GM19351 (cell line): ENCODE measurements at regions not wholly inside any gene's neighbourhood (a gene's known extent, or its start where the extent isn't known, plus 50 kb on each side); places are given as distances from the start of the nearest gene placed in this dataset.
"Not testable (repeated sequence)": the region's sequence is repeated elsewhere in the genome, so short reads cannot be mapped to it uniquely, and the experiment has no call there.

Experiments used
- ATAC-seq: cut with Tn5 transposase; IDR thresholded peaks from one replicate; pipeline ENCODE4 v1.9.1; 2021; ENCODE audit warnings: mild to moderate bottlenecking, moderate library complexity; ENCODE audit not compliant: unreplicated experiment

DNA sequence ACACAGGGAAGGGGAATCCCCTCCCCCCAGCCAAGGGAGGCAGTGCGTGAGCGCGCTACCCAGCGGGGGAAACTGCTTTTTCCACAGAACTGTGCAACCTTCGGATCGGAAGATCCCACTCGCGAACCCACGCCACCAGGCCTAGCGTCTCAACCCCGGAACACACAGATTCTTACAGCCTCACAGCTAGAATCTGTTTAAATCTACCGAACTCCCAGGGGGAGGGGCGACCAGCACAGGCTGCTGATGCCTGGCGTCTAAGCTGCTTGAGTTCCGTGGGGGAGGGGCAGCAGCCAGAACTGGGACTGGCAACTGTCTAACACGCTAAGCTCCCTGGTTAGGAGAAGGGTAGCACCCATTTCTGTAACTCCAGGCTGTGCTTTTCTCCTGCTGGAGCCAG, 217.3 kb upstream of the TENT5A start:
- no peak for ATAC-seq

DNA sequence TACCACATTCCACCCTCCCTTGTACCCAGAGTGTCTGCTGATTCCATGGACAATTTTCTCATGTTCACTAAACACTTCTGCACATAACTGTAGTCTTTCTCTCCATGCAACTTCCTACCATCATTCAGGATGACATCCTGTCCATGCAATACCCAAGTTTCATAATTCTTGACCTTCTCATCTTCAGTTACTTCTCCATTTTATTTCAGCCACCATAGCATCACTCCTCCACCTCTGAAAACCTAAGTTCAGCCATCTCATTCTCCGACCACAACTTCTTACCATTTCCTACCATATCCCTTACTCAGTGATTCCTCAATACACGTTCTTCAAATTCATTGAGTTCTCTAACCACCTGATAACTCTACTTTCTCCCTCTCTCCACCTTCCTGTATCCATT, 216.5 kb upstream of the TENT5A start:
- ATAC-seq, result no peak

DNA sequence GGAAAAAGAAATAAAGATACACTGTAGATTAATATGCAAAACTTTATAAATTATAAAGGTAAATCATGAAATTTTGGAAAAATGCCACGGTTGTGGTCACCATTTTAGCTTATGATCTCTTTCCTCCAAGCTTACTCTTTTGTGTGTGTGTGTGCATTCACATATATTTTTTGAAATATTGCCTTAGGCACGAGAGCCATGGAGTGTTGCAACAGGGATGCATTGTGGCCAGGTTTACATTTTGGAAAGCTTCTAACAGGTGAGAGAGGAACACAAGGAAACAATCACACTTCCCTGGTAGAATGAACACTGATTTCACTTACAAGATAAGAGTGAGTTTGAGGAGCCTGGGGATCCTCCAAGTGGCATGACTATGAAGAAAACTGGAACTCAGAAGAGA, 214.5 kb upstream of the TENT5A start:
- ATAC-seq, result no peak

DNA sequence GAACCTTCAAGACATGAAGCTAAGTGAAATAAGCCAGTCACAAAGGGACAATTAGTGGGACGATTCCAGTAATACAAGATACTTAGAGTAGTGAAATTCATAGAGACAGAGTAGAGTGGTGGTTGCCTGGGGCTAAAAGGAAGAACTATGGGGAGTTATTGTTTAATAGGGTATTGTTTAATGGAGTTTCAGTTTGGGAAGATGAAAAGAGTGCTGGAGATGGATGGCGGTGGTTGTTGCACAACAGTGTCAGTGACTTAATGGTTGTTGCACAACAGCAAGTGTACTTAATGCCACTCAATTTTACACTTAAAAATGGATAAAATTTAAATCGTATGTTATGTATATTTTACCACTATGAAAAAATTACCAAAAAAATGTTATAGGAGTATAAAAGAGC, 209.7 kb upstream of the TENT5A start:
- ATAC-seq, result no peak

DNA sequence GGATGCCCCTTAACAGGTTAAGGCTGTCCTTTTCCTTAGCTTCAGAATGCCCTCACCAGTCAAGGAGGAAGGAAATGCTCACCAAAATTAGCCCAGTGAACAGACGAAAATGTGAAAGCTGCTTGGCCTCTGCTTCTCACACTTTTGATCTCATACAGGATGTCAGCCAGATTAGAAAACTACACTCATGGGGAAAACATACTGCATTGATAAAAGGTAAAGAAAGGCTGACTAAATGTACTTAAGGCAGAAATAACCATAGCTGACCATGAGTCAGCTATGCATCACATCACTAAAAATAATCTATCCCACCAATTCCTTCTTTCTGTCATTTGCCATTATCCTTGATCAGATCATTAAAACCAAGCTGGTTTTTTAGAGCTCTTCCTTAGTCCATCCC, 198.4 kb upstream of the TENT5A start:
- ATAC-seq, result peak; percentile 71

DNA sequence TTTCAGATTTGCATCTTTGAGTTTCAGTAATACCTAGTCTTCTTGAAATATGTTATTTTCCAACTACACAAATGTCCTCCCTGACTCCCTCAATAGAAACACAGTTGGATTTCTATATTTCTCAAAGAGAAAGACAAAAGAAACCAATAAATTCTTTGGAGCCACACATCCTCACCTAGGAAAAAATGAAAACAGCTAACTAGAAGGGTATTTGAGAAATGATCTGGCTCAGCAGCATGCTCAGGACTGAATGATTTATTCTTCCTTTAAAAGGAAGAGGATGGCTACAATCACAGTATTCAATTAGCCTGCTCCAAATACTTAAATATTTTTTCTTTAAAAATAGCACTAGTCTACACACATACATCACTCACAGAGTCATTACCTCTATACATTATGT, 196.4 kb upstream of the TENT5A start:
- ATAC-seq, result no peak

DNA sequence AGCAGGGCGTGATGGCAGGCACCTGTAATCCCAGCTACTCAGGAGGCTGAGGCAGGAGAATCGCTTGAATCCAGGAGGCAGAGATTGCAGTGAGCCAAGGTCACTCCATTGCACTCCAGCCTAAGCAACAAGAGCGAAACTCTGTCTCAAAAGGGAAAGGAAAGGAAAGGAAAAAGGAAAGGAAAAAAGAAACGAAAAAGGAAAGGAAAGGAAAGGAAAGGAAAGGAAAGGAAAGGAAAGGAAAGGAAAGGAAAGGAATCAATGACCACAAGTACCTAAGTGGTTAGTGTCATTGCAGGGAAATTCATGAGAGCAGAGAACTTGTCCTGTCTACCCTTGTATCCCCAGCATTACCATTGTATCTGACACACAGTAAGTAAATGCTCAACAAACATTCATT, 195.7 kb upstream of the TENT5A start:
- not testable (repeated sequence) for ATAC-seq

DNA sequence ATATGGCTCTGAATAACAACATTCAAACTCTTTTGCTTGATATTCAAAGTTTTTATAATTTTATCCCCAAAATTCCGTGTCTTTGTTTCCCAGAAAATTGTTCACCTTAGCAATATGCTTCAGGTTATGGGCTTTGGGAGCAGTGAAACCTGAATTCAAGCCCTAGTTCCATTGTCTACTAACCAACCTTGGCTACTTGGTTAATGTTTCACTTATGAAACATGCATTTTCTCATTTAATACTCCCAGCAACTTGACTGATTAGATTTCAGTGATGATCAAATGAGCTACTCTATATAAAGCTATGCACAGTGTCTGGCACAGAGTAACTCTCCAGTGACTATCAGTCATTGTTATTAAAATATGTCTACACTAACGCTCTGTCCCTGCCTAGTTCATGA, 192.2 kb upstream of the TENT5A start:
- ATAC-seq, result no peak

DNA sequence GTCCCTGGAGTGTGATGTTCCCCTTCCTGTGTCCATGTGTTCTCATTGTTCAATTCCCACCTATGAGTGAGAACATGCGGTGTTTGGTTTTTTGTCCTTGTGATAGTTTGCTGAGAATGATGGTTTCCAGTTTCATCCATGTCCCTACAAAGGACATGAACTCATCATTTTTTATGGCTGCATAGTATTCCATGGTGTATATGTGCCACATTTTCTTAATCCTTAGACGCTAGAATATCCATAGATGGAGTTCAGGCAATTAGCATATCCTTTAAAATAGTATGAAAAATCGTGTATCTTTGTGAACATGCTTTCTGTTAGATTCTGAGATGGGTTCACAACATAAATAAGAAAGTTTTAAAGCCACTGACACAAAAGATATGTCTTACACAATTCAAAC, 190.4 kb upstream of the TENT5A start:
- not testable (repeated sequence) for ATAC-seq

DNA sequence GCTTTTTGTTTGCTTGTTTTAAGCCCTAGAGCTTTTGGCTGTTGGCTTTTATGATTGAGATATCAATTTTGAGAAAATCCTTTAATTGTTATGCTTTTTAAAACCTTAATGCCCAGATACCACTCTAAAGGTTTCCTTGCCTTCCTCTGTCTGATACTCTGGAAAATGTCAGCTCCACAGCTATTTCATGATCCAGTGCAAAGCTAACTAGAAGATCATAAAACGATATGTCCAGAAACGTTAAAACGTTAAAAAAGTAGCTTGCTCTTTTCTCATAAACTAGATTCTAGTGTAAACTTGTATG, 189.5 kb upstream of the TENT5A start:
- ATAC-seq, result no peak

DNA sequence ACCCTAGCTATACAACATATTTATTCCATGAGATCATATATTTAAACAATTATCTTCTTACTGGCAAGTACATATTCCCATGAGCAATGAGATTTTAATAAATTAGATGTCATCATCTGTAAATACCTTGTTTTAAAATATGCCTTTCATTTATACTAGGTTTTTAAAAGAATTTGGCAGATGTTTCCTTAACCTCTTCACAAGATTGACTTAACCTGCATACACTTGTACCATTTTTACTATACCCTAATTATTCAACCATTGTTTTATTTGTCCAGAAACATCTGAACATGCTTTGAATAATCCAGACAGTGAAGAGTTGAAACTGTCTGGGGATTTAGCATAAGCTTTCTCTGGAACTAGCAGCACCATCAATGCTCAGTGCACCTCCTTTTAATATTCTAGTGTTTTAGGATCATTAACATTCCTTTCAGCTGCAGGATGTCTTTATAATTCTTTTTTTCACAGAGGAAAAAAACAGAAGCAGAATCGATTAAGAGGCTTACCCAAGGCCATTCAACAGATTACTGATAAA, 188.0 kb upstream of the TENT5A start:
- no peak for ATAC-seq

DNA sequence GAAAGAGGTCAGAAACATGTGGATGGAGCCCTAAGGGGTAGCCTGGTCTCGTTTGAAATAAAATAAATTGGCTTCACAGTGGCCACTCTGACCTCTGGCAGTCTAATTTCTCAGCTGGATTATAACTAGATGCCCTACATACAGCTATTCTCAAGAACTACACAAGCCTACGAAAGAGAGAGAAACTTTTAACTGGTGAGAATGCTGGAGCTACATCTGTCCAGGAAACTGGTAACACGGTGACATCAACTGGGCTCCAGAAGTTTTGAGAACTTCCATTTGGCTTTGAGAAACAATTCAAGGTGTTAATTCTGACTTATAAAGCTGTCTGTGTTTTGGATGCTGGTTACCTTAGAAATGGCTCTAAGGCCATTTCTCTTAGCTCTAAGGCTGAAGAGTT, 187.3 kb upstream of the TENT5A start:
- ATAC-seq, result no peak

DNA sequence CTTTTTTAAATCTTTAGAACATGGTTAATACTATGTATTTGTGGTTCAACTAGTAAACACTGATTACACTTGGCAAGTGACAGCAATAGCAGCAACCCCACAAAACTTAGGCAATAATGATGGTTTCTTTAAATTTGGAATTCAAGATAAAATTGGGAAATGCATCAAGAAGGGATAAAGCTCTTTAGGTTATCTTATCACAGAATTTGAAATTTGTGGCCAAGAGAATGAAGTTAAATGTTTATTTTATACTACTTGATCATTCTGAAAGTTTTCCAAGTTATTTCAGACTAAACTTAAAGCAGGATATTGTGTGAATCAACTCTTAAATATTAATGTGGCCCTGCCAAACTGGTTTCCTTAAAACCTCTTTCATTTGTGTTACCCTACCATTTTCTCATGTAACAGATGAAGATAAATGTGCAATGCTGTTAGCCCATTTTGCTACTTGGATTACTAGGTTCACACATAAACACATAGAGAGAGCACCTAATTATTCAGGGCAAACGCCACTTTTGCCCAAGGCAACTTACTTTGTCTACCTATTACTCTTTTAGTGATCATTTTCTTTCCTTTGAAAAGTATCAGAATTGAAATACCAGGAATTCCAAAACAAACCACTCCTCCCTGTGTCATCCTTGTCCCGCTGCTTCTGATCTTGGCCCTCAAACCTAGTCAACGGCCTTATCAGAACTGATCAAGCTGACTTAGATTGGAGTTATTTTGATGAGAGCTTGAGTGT, 186.7 kb upstream of the TENT5A start:
- no peak for ATAC-seq

DNA sequence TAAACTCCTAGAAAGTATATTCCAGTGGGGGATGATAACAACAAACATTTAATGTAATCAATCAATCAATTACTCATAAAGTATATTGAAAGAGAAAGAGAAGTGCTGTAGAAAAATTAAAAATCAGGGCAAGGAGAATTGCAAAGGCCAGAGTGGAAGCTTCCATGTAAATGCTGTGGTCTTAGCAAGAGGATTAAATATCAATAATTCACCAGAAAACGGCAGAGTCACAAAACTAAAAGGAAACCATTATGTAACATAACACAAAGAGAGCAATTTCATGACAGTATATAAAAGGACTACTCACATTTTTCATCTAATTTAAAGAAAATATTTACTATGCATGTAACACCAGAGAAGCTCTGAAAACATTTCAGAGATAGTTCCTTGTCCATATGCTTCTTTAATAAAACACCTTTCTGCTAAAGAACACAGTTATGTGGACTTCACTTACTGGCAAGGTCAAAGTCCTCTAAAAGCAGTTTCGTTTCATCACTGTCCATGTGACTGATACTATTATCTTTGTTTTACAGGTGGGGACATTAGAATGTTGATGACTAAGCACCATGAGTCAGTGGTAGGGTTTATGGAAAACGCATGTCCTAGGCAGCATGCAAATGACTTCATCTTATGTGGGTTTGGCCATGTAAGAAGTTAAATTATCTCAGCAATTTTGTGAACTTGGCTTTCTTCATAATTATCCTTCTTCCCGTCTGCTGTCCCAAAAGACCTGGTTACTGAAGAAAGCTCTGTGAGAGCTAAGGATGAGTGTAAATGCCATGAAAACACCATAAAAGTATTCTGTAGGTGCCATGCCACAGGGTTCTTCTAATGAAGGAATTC, 185.8 kb upstream of the TENT5A start:
- ATAC-seq, result peak; percentile 60

DNA sequence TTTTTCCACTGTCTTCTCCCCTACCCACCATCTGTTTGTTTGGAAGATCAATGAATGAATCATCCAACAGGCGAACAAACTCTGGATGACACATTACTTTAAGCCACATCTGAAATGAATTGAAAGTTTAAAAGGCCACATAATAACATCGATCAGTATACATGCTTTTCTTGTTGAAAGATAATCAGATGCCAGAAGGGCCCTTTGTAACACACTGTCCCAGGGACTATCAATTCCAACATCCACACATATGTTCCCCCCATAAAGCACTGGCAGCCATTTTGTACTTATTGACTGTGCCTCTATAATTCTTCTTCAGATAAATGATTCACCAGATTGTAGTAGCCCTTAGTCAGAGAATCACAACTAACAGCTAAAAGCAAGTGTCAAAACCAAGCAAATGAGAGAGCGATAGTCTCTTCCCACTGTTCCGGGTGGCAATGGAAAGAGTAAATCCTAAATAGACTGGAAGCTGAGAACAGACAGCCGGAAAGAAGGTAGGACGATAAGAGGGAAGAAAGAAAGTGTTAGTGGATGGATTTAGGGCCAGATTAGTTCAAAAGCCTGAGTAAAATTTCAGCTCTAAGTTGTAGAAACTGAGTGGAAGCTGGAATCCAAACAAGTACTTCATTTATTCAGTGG, 184.9 kb upstream of the TENT5A start:
- no peak for ATAC-seq

DNA sequence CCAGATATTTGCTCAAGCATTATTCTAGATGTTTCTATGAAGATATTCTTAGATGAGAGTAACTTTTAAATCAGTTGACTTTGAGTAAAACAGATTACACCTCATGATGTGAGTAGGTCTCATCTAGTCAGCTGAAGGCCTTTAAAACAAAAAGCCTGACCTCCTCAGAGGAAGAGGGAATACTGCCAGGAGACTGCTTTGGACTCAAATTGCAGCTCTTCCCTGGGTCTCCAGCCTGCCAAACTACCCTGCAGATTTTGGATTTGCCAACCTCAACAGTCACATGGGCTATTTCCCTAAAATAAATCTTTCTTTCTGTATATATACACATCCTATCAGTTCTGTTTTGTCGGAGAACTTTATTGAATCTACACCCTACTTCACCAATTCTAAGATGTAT, 182.5 kb upstream of the TENT5A start:
- no peak for ATAC-seq

DNA sequence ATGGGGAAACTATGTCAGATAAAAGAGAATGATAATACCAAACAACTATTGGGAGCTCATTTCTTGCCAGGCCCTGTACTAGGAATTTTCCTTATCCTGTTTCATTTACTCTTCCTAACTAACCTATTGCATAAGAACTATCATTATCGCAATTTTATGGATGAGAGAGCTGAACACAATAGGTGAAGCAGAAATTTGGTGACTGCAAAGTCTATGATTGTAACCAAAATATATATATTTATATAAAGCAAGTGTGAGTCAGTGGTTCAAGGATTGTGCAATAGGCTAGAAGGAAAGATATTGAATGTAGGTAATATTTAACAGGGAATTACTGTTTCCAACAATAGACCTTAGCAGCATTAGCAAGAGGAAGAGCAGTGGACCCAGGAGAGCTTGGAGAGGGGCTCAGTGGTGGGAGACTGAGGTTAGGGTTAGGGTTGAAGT, 181.1 kb upstream of the TENT5A start:
- no peak for ATAC-seq

DNA sequence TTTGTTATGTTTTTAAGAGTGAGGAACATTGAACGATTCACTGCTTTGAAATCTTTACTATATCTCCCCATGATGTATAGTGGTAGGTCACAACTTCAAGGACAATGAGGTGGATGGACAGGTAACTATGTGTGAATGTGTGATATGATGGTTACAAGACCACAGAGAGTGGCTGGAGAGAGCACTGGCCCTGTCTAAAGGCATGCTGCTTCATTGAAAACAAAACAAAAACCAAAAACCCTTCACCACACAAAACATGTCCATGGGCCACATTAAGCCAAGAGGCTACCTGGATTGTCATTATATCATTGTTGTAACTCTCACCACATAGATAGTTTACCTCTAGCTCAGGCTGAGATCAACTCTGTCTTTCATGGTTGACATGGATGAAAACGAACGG, 180.6 kb upstream of the TENT5A start:
- no peak for ATAC-seq

DNA sequence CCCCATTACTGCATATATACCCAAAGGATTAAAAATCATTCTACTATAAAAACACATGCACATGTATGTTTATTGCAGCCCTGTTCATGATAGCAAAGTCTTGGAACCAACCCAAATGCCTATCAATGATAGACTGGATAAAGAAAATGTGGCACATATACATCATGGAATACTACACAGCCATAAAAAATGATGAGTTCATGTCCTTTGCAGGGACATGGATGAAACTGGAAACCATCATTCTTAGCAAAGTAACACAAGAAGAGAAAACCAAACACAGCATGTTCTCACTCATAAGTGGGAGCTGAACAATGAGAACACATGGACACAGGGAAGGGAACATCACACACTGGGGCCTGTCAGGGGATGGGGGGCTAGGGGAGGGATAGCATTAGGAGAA, 180.0 kb upstream of the TENT5A start:
- not testable (repeated sequence) for ATAC-seq

DNA sequence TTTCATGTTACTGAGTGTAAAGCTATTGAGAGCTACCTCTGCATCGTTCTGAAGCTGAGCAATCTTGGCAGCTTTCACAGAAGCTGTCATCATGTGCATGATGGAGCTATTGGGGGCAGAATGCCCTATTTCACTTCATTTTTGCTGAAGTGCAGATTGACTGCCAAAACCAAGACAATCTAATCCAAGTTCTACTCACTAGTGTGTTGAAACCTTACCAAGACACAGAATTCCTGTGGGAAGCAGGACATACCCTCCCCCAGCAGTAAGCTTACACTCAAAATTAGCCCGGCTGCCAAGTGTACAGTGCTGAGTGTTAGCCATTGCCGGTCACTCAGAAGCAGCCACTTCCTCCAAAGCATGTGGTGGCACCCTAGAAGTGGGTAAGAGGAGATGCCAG, 177.3 kb upstream of the TENT5A start:
- no peak for ATAC-seq

DNA sequence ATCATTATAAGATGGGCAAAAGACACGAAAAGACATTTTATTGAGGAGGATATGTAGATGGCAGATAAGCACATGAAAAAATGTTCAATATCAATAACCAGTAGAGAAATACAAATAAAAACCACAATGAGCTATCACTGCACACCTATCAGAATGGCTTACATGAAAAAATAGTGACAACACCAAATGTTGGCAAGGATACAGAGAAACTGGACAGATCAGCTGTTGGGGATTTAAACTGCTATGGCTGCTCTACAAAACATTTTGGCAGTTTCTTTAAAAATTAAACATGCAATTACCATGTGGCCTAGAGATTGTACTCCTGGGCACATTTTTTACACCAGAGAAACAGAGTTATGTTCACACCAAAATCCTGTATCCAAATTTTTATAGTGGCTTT, 172.7 kb upstream of the TENT5A start:
- ATAC-seq, result no peak
